HepG2 (cell line): ENCODE measurements at regions not wholly inside any gene's neighbourhood (a gene's known extent, or its start where the extent isn't known, plus 50 kb on each side); places are given as distances from the start of the nearest gene placed in this dataset.

Source experiments
- ATAC-seq: fragments of 200-7000 bp; cut with Tn5 transposase; 3 replicates; pipeline ENCODE4 v1.9.1; 2020; ENCODE audit warnings: mild to moderate bottlenecking, moderate library complexity
- BruUV-seq: library from RNA; stranded (reverse); fragments of 400-500 nt; replicated peaks from 2 replicates; lab custom pipeline; 2021; lab: Mats Ljungman, UMichigan
- CTCF ChIA-PET: fragments of 300-600 bp; formaldehyde crosslinking; extraction: SDS; loops from one replicate; lab custom pipeline; 2021; ENCODE audit warnings: low total read pairs, inconsistent platforms, low intra/inter-chr PET ratio; lab: Yijun Ruan, JAX
- POLR2A ChIA-PET: fragments of 350-600 bp; sonication (Branson Sonifier 250); formaldehyde crosslinking; loops from one replicate; lab custom pipeline; 2020; ENCODE audit warnings: antibody characterized with exemption, inconsistent platforms; lab: Yijun Ruan, JAX
- DNase-seq: peaks from one replicate; pipeline ENCODE4 v3.0.0-alpha.2; 2015; ENCODE audit warnings: low spot score
- FAIRE-seq: peaks from 3 replicates; lab custom pipeline; 2011; peaks lifted over from hg19 to GRCh38; lab: Jason Lieb, UNC
- H2AFZ ChIP-seq: one replicate; pipeline ENCODE4 v1.6.1; 2011; ENCODE audit warnings: low read length, inconsistent platforms
- H3K27ac ChIP-seq: fragments of 300-600 bp; 3 replicates; pipeline ENCODE4 v1.8.0; 2011; ENCODE audit warnings: mixed run types, mild to moderate bottlenecking, mixed read lengths, low read length, inconsistent platforms; ENCODE audit not compliant: insufficient read depth; ENCODE audit errors: extremely low read length
- H3K27me3 ChIP-seq, 2 experiments: fragments of 200-600 bp in 1 of 2; 2 replicates in 1 of 2; 3 replicates in 1 of 2; pipeline versions ENCODE4 v1.6.0 to v1.8.0; 2011; ENCODE audit warnings: low read length in 2 of 2, mild to moderate bottlenecking in 2 of 2, moderate library complexity in 2 of 2, inconsistent platforms in 1 of 2; ENCODE audit not compliant: insufficient read depth in 2 of 2, control insufficient read depth in 1 of 2
- H3K36me3 ChIP-seq, 2 experiments: fragments of 200-600 bp in 1 of 2; replicated peaks in 1 of 2; 2 replicates in 1 of 2; 3 replicates in 1 of 2; pipeline versions ENCODE4 v1.5.1 to v1.8.0; 2011; ENCODE audit warnings: low read length in 2 of 2, inconsistent platforms in 1 of 2; ENCODE audit not compliant: insufficient read depth in 2 of 2, control insufficient read depth in 1 of 2
- H3K4me1 ChIP-seq: 2 replicates; pipeline ENCODE4 v1.5.1; 2012; ENCODE audit warnings: low read length, inconsistent platforms; ENCODE audit not compliant: insufficient read depth
- H3K4me2 ChIP-seq: 2 replicates; pipeline ENCODE4 v1.6.0; 2011; ENCODE audit warnings: low read depth, low read length, inconsistent platforms
- H3K4me3 ChIP-seq, 3 experiments: fragments of 200-600 bp in 1 of 3; sonication (generic), shearing (Covaris generic) in 1 of 3; replicated peaks in 1 of 3; 2 replicates each; pipeline ENCODE4 v1.5.1; 2011 to 2016; ENCODE audit warnings: low read length in 3 of 3, inconsistent platforms in 2 of 3, low read depth in 2 of 3, mild to moderate bottlenecking in 2 of 3, control low read depth in 1 of 3, mixed read lengths in 1 of 3; ENCODE audit not compliant: insufficient read depth in 1 of 3
- H3K79me2 ChIP-seq: one replicate; pipeline ENCODE4 v1.6.1; 2011; ENCODE audit warnings: low read length, inconsistent platforms; ENCODE audit not compliant: insufficient read depth
- H3K9ac ChIP-seq: 2 replicates; pipeline ENCODE4 v1.6.0; 2011; ENCODE audit warnings: mild to moderate bottlenecking, low read depth, low read length, inconsistent platforms; ENCODE audit not compliant: insufficient read depth
- H3K9me3 ChIP-seq: 2 replicates; pipeline ENCODE4 v1.5.1; 2012; ENCODE audit warnings: mild to moderate bottlenecking, low read length
- H4K20me1 ChIP-seq: 2 replicates; pipeline ENCODE4 v1.6.0; 2011; ENCODE audit warnings: inconsistent platforms, mild to moderate bottlenecking, low read length, moderate library complexity; ENCODE audit not compliant: insufficient read depth
- ARHGAP35 ChIP-seq: sonication (generic); formaldehyde crosslinking; IDR thresholded peaks from 2 replicates; pipeline ENCODE4 v1.9.0; 2022; ENCODE audit warnings: mild to moderate bottlenecking, inconsistent platforms, moderate library complexity, missing genetic modification reagents, borderline replicate concordance
- SMYD3 ChIP-seq: sonication (generic); formaldehyde crosslinking; IDR thresholded peaks from 2 replicates; pipeline ENCODE4 v1.8.1; 2023; ENCODE audit warnings: mild to moderate bottlenecking, missing genetic modification reagents
- WGBS: methylation state at CpG from one replicate; pipeline ENCODE4 v1.1.6; 2017; ENCODE audit warnings: low lambda C conversion rate; 5-methylcytosine and 5-hydroxymethylcytosine counted together
- in situ Hi-C: cut with HindIII; loops from 2 replicates; pipeline ENCODE4 v1.10.0; 2017; ENCODE audit warnings: low pct_unique_long_range_greater_than_20kb; ENCODE audit not compliant: extremely low pct_ligation_motif_present
- intact Hi-C: fragments of 100-400 bp; cut with micrococcal nuclease; formaldehyde crosslinking; loops from one replicate; pipeline ENCODE4 v1.10.0; 2022; ENCODE audit not compliant: unreplicated experiment
- TF ChIP-seq, protein P1 (sequence below): sonication (generic); formaldehyde crosslinking; IDR thresholded peaks from 2 replicates; pipeline ENCODE4 v1.4.0; 2020; ENCODE audit warnings: missing genetic modification reagents; ENCODE audit errors: not compliant biosample characterization
- TF ChIP-seq, protein P2 (sequence below), 2 experiments: sonication (generic) in 1 of 2; formaldehyde crosslinking in 1 of 2; IDR thresholded peaks; 2 replicates each; pipeline versions ENCODE4 v1.6.1 to v1.9.0; 2014 to 2022; ENCODE audit warnings: antibody characterized with exemption in 1 of 2, borderline replicate concordance in 1 of 2, inconsistent platforms in 1 of 2, low read depth in 1 of 2, missing genetic modification reagents in 1 of 2
- TF ChIP-seq, protein P3 (sequence below): sonication (generic); formaldehyde crosslinking; IDR thresholded peaks from 2 replicates; pipeline ENCODE4 v1.4.0; 2020; ENCODE audit warnings: missing genetic modification reagents, mild to moderate bottlenecking, borderline replicate concordance
- TF ChIP-seq, protein P4 (sequence below): sonication (generic); formaldehyde crosslinking; IDR thresholded peaks from 2 replicates; pipeline ENCODE4 v1.8.1; 2023; ENCODE audit warnings: mild to moderate bottlenecking, missing genetic modification reagents

DNA sequence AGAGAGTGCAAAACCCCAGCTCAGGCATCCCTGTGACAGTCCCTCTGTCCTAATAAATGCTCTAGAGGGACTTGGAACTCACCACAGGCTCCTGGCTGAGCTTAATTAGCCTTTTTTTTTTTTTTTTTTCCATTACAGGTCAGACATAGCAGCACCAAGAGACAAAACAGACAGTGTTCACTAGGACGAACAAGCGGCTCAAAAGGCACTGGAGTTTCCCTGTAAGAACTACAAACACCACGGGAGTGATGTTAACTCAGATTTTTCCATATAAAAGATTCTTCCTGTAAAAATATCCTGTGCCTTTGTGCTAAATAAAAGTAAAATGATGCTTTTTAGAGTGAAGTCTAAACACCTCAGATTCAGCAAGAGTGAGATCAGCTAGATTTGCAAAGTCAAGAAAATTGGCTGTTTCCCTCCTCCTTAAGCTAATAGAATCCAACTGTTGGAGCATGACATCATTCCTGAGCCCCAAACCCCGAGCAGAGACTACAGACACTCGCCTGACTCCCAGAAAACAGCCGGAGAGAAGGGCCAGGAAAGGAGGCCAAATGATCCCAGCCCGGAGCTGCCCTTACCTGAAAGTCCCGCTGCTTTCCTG is 101.0 kb upstream of the AKIP1 start (continued):
- TF ChIP-seq, protein P1, sequence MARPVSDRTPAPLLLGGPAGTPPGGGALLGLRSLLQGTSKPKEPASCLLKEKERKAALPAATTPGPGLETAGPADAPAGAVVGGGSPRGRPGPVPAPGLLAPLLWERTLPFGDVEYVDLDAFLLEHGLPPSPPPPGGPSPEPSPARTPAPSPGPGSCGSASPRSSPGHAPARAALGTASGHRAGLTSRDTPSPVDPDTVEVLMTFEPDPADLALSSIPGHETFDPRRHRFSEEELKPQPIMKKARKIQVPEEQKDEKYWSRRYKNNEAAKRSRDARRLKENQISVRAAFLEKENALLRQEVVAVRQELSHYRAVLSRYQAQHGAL (CRISPR knock-in tag), result peak; percentile 78
- TF ChIP-seq, all 625 proteins: peak for 6

DNA sequence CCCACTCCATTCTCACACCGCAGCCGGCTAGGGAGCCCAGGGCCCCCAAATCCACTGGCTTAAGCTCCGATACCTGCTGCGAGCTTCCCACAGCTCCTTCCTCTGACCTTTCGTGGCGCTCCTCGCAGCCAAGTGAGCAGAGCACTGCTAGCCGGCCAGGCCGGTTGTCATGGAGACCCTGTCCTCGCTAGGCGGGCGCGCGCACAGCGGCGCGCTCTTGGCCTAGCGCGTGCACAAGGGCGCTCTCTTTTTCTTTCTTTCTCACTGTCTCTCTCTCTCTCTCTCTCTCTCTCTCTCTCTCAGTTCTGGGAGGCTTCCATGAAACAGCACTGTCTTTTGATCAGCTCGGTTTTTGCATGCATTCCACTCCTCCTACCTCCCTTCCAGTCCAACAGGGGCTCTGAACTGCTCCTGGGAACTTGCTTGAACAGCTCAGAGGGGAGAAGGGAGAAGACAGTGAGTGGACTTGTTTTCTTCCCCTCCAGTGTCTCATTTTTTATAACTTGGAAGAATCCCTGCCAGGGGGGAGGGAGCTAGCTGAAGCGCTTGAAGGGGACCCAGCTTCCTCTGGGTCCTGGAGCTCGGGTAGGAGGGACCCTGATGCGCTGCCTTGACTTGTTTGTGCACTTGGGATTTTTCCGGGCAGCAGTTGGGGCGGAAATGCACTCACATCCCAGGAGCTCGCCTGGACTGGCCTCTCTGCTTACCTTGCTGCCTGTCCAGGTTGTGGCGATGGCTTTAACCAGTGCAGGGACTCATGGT is 100.3 kb upstream of the AKIP1 start:
- Histone ChIP-seq H4K20me1 (no peaks in the 10 kb centered on the region), H3K4me1 (peaks cover 52% of the 10 kb centered on the region), H3K79me2 (no peaks in the 10 kb centered on the region), H3K9ac (peak overlapping the region; percentile 69), H3K36me3 (no peaks in the 10 kb centered on the region), H3K4me2 (peak overlapping the region; percentile 95), H3K27ac (peak overlapping the region; percentile 54), H3K9me3 (no peaks in the 10 kb centered on the region), H3K27me3 (no peaks in the 10 kb centered on the region), H2AFZ (peak overlapping the region; percentile 87), H3K4me3 (peak overlapping the region; percentile 70 to 88 (median 74))
- ATAC-seq, result peak; percentile 80
- in situ Hi-C loops, result loop anchor here (5.0 kb wide), 1 partner anchor 113 kb away; no protein-coding TSS in a partner anchor
- BruUV-seq, result no TSS peak
- FAIRE-seq, result peak; percentile 70
- WGBS, result under 1% methylated on average over 27 of the region's 28 CpGs
- ChIA-PET CTCF (interaction anchor here (1.6 kb wide), 1 partner anchor 16 kb away, joined by 3 read pairs; no protein-coding TSS in a partner anchor), POLR2A (interaction anchor here (0.7 to 3.9 kb wide), 11 partner anchors 16 to 557 kb away, joined by 3 to 33 read pairs (median 6); partner anchors contain the start of genes AKIP1, RPL27A, TMEM9B and TRIM66)
- intact Hi-C loops, result loop anchor here (2.0 to 10.0 kb wide), 4 partner anchors 54 to 206 kb away; partner anchors contain the start of gene AKIP1
- DNase-seq, result peak; percentile 63
- TF ChIP-seq, protein P2, sequence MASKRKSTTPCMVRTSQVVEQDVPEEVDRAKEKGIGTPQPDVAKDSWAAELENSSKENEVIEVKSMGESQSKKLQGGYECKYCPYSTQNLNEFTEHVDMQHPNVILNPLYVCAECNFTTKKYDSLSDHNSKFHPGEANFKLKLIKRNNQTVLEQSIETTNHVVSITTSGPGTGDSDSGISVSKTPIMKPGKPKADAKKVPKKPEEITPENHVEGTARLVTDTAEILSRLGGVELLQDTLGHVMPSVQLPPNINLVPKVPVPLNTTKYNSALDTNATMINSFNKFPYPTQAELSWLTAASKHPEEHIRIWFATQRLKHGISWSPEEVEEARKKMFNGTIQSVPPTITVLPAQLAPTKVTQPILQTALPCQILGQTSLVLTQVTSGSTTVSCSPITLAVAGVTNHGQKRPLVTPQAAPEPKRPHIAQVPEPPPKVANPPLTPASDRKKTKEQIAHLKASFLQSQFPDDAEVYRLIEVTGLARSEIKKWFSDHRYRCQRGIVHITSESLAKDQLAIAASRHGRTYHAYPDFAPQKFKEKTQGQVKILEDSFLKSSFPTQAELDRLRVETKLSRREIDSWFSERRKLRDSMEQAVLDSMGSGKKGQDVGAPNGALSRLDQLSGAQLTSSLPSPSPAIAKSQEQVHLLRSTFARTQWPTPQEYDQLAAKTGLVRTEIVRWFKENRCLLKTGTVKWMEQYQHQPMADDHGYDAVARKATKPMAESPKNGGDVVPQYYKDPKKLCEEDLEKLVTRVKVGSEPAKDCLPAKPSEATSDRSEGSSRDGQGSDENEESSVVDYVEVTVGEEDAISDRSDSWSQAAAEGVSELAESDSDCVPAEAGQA (IDR thresholded peaks at IDR 0.05; ENCODE audit: low read depth), result no peak
- TF ChIP-seq, protein P2 (CRISPR knock-in tag; IDR thresholded peaks at IDR 0.05; ENCODE audit: borderline replicate concordance), result no peak
- TF ChIP-seq, protein P3, sequence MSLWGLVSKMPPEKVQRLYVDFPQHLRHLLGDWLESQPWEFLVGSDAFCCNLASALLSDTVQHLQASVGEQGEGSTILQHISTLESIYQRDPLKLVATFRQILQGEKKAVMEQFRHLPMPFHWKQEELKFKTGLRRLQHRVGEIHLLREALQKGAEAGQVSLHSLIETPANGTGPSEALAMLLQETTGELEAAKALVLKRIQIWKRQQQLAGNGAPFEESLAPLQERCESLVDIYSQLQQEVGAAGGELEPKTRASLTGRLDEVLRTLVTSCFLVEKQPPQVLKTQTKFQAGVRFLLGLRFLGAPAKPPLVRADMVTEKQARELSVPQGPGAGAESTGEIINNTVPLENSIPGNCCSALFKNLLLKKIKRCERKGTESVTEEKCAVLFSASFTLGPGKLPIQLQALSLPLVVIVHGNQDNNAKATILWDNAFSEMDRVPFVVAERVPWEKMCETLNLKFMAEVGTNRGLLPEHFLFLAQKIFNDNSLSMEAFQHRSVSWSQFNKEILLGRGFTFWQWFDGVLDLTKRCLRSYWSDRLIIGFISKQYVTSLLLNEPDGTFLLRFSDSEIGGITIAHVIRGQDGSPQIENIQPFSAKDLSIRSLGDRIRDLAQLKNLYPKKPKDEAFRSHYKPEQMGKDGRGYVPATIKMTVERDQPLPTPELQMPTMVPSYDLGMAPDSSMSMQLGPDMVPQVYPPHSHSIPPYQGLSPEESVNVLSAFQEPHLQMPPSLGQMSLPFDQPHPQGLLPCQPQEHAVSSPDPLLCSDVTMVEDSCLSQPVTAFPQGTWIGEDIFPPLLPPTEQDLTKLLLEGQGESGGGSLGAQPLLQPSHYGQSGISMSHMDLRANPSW (CRISPR knock-in tag), result no peak
- TF ChIP-seq, protein P4, sequence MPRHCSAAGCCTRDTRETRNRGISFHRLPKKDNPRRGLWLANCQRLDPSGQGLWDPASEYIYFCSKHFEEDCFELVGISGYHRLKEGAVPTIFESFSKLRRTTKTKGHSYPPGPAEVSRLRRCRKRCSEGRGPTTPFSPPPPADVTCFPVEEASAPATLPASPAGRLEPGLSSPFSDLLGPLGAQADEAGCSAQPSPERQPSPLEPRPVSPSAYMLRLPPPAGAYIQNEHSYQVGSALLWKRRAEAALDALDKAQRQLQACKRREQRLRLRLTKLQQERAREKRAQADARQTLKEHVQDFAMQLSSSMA (CRISPR knock-in tag), result no peak
- no peak for TF ChIP-seq ARHGAP35 (CRISPR knock-in tag)
- TF ChIP-seq SMYD3, result no peak
